ENCODE measurements at regions not wholly inside any gene's neighbourhood (a gene's known extent, or its start where the extent isn't known, plus 50 kb on each side); places are given as distances from the start of the nearest gene placed in this dataset.

DNA sequence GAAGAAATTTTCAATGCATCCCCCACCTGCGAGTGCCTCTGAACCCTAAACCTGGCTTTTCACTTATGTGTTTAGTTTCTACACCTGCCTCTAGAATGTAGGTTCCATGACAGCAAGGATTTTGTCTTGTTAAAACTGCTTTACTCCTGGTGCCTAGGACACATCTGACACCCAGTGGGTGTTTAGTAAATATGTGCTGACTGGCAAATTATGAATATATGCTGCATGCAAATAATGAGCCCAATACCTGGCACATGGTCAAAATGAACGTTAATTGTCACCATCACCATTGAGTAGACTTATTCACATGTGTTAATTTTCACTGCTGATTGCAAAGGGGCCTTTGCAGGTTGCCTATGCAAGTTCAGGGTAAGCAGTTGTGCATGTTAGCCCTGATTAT, 249.9 kb upstream of the WWC1 start:
- no peak for DNase-seq (ENCODE audit: extremely low read depth in 1 of 2, low read depth in 1 of 2)

DNA sequence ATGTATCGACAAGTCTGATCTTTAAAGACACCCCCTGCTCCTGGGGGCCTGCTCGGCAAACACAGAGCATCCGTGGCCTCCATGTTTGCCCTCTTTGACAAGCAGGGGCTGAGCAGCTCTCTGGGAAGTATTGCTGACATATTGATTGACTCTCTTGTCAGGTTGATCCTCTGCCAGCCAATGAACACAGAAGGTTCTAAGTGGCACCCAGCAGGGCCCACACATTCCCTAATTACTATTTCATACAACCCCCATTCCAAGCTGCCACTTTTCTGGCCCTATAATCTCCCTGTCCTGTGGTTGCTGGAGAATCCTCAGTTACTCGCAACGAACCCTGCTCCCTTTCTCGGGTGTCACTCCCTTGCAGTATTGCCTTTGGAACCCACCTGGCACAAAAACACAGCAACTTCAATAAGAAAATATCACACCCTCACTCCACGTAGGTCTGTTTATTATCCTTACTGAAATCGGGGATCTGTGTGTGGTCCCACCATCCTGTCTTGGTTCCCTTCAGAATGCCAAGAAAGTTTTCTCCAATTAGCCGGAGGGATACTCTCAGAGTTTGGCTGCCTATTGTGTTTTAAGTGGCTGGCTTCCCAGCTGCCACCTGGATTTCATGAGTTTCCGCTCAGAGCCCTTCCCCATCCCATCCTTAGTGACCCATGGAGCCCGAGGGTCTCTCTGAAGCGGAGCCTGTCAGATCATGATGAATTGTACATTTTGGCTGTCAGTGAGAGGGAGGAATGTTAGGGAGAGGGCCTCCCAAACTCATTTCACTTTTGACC, 249.0 kb upstream of the WWC1 start:
- DNase-seq (ENCODE audit: extremely low read depth in 1 of 2, low read depth in 1 of 2) = no peak

DNA sequence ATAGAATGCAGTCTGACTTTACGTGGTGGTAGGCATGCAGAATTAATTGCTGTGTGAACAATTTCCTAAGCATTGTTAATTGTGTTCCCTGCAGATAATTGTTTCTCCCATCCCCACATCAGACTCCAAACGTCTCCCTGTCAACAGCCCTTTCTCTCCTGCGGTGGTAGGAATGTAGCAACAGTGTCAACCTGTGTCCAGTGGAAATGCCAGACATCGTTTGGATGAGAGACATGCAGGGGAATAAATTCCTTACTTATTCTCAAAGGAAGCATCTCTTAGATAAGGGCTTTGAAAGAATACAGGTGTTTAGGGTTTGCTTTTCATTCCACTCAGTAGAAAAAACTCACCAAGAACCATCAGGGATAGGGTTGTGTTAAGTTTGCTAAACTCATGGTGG, 245.3 kb upstream of the WWC1 start:
- no peak for DNase-seq (ENCODE audit: extremely low read depth in 1 of 2, low read depth in 1 of 2)

GRCh38 chr5:168047043-168047668, 244.3 kb upstream of the WWC1 start:
- DNase-seq (ENCODE audit: extremely low read depth in 1 of 2, low read depth in 1 of 2) = no peak

DNA sequence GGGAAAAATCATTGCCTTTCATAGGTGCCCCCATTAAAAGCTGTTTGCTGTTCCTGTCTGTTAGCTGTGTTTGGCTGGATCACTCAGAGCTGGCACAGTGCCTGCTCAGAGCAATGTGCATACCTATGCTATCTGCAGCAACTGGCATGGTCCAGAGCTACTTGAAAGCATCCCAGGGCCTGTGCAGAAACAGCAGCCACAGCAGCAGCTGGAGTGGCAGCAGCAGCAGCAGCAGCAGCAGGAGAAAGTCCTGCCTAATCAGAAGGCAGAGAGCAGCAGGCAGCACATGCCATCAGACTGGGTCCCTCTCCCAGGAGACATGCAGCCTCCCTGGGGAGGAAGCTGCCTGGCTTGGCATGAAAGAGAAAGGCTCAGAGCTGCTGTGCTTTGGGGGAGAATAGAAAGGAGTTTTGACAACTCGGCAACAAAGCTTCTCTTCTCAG, 243.8 kb upstream of the WWC1 start:
- no peak for DNase-seq (ENCODE audit: extremely low read depth in 1 of 2, low read depth in 1 of 2)

DNA sequence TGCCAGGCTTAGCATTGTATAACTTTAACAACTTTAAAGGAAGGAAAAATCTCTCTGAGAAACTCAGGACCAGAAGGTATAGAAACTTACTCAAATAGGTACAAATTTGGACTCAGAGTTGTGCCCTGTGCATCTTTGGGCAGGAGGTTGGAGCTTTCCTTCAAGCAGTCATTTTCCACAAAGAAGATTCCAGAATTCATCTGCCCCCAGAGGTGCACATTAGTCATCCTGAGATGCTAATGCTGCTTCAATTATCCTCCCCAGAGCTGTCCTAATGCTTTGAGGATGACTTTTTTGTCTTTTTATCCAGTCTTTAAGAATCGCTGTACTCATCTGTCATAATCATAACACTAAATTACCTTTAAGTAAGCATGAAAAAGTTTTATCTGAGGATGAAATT, 243.0 kb upstream of the WWC1 start:
- no peak for DNase-seq (ENCODE audit: extremely low read depth in 1 of 2, low read depth in 1 of 2)

- no peak for DNase-seq (ENCODE audit: extremely low read depth in 1 of 2, low read depth in 1 of 2)
These were observed 238.8 kb upstream of the WWC1 start for GRCh38 chr5:168052686-168053085.

GRCh38 chr5:168054091-168054490, 237.4 kb upstream of the WWC1 start:
- no peak for DNase-seq (ENCODE audit: extremely low read depth in 1 of 2, low read depth in 1 of 2)

GRCh38 chr5:168055141-168055683, 236.2 kb upstream of the WWC1 start:
- no peak for DNase-seq (ENCODE audit: extremely low read depth in 1 of 2, low read depth in 1 of 2)

DNA sequence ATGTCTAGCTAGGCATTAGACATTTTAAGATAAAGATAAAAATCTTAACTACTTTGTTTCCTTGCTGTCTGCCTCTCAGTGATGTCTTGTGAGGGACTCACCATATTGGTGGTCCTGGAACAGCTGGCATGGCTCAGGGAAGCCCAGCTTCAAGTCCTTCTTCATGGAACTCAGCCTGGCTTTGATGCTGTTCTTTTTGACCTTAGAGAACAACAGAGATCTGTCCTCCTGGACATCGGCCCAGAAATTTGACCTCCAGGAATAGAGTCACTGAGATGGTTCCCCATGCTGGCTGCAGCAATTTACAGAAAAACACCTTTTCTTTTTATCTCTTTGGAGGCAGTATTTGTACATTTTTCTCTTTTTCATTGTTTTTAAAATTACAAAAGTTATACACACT, 235.5 kb upstream of the WWC1 start:
- DNase-seq (ENCODE audit: extremely low read depth in 1 of 2, low read depth in 1 of 2) = no peak

DNA sequence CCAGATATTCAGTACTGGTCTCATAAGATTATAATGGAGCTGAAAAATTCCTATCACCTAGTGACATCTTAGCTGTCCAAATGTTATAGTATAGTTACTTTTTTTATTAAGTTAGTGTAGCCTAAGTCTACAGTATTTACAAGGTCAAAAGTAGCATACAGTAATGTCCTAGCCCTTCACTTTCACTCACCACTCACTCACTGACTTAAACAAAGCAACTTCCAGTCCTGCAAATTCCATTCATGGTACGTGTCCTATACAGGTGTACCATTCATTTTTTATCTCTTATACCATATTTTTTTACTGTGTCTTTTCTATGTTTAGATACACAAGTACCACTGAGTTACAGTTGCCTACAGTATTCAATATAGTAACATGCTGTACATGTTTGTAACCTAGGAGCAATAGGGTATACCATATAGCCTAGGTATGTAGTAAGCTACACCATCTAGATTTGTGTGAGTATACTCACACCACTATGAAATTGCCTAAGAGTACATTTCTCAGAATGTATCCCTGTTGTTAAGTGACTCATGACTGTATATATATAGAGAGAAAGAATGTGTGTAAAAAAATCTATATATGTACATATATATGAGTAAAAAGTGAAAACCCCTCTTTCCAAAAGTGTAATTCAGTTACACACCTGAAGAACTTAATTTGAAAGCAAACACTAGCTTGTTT, 234.8 kb upstream of the WWC1 start:
- DNase-seq (ENCODE audit: extremely low read depth in 1 of 2, low read depth in 1 of 2) = no peak

DNA sequence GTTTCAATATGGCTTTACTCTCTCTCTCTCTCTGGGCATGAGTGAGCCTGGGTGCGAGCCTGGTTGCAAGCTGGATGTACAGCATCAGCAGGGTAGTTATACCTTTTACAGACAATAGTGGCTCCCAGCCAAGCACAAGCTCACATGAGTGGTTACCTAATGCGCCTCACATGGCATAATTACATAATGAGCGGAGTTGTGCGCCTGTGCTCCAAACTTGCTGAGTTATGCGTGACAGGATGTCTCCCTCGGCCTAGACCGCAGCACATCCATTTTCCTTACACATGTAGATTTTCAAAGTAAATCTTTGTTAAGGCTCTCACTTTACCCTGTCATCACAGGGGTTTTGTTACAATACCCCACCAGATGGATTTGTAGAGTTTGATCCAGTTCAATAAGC, 233.5 kb upstream of the WWC1 start:
- no peak for DNase-seq (ENCODE audit: extremely low read depth in 1 of 2, low read depth in 1 of 2)

- DNase-seq (ENCODE audit: extremely low read depth in 1 of 2, low read depth in 1 of 2) = no peak
These were observed 232.3 kb upstream of the WWC1 start for GRCh38 chr5:168059131-168059530.

DNA sequence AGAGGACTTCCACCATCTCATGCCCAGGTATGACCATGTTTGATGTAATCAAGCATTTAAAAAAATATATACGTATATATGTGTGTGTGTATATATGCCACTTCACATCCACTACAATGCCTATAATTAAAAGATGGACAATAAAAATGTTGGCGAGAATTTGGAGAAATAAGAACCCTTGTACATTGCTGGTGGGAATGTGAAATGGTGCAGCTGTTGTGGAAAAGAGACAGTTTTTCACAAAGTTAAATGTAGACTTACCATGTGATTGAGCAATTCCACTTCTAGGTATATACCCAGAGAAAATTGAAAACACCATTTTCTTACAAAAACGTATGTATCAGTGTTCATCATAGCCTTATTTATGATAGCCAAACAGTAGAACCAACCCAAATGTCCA, 229.2 kb upstream of the WWC1 start:
- DNase-seq (ENCODE audit: extremely low read depth in 1 of 2, low read depth in 1 of 2) = no peak

DNA sequence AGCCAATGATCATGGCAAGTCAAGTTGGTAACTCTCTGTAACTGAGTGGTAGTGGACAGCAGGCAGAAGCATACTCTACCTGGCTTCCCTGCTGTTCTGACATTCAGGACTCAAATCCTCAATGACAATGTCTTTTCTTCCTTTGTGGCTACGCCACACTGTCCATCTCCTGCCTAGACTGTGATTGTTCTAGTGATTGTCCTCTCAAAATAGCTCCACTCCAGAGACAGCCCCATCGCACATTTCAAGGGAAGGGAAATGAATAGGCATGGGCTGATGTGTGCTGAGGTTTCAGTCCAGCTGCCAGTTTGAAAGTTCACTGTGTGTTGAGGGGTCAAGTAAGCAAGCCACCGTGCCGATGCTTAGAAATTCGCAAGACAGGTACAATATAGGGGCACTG, 227.0 kb upstream of the WWC1 start:
- DNase-seq (ENCODE audit: extremely low read depth in 1 of 2, low read depth in 1 of 2) = no peak

GRCh38 chr5:168064933-168065622, 226.4 kb upstream of the WWC1 start:
- no peak for DNase-seq (ENCODE audit: extremely low read depth in 1 of 2, low read depth in 1 of 2)

DNA sequence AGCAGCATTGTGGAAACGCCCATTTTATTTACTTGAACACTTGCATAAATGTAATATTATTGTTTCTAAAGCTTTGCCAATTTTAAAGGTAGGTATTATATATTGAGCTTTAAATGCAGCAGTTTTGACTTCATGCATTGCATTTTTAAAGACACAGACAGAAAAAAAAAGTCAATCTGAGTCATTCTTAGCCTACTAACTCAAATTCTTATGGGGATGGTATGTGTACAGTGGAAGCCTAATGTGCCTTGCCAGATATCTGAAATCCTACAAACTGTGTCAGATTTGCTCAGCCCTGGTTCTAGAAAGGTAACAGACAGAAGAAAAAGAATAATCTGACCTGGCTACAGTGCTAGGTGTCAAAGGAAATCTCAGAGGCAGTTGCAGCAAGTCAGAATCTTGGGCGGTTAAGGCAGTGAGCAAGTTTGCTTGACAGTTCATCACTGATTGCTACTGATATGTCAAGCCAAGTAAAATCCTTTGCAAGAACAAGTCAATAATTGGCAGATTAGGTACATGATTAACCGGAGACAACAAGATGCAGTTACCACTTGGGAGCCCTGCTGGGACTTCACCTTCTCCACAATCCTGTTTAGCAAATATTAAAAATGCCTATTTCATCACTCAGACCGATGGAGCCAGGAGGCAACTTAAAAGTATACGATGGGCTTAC, 224.8 kb upstream of the WWC1 start:
- no peak for DNase-seq (ENCODE audit: extremely low read depth in 1 of 2, low read depth in 1 of 2)

GRCh38 chr5:168070761-168071160, 220.7 kb upstream of the WWC1 start:
- DNase-seq (ENCODE audit: extremely low read depth in 1 of 2, low read depth in 1 of 2) = no peak

DNA sequence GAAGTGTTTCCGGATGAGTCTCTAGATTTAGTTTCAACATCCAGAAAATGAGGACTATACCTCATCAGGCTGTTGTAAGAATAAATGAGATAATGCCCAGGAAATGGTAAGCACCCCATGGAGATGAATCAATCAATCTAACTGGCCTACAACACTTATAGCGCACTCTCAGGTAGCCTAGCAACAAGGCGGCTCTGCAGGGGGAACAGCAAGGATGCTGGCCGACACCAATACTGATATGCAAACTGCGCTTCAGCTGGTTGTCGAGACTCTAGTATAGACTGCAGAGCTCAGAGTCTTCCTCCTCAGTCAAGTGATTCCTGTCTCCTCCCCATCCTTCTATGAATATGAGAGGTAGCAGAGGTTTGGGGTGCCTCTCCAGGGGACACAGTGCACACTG, 218.8 kb upstream of the WWC1 start:
- DNase-seq (ENCODE audit: extremely low read depth in 1 of 2, low read depth in 1 of 2) = no peak

DNA sequence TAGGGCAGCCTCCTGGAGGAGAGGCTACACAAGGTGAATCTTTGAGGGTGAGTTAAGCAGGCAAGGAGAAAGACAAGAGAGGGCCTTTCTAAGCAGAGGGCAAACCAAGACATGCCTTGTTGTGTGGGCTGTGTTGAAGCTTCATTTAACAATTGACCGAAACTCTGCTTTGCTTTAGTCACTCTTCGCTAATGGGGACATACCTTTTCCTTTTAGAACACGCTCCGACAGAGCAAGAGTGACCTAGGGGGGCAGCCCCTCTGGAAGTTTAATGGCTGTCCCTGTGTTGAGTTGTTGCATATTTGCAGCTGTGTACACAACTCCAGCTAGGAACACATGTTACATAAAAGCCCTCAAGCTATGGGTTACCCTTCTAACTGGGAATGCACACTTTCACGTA, 218.1 kb upstream of the WWC1 start:
- no peak for DNase-seq (ENCODE audit: extremely low read depth in 1 of 2, low read depth in 1 of 2)
